Esophagus squamous epithelium (tissue), 4 donors: ENCODE measurements at regions not wholly inside any gene's neighbourhood (a gene's known extent, or its start where the extent isn't known, plus 50 kb on each side); places are given as distances from the start of the nearest gene placed in this dataset.

Experiments used
- POLR2A ChIP-seq, 4 donors: fragments of 450-650 bp; IDR thresholded peaks; one replicate each; pipeline ENCODE4 v1.6.1; 2017; ENCODE audit warnings: antibody characterized with exemption in 4 of 4, mild to moderate bottlenecking in 4 of 4, moderate library complexity in 3 of 4
- TF ChIP-seq, protein P1 (sequence below), 6 experiments: fragments of 450-650 bp in 4 of 6; fragments of 200-600 bp in 2 of 6; sonication (generic) in 2 of 6; IDR thresholded peaks; one replicate each; pipeline ENCODE4 v1.5.1; 2016 to 2019; ENCODE audit warnings: antibody characterized with exemption in 6 of 6, mild to moderate bottlenecking in 4 of 6, moderate library complexity in 4 of 6

DNA sequence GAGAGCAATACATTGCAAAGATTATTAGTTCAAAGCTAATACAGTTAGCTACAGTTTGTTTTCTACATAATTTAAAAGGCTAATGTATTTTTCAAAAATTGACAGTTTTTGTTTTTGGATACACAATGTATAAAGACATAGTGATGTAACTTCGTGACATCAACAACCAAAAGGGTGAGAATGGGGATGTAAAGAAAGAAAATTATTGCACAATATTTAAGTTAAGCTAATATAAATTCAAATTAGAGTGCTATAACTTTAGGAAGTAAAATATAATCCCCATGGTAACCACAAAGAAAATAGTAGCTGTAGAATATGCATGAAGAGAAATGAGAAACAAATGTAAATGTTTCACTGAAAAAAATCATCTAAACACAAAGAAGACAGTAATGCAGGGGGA is 334.4 kb upstream of the DEPDC1 start:
- TF ChIP-seq, protein P1, sequence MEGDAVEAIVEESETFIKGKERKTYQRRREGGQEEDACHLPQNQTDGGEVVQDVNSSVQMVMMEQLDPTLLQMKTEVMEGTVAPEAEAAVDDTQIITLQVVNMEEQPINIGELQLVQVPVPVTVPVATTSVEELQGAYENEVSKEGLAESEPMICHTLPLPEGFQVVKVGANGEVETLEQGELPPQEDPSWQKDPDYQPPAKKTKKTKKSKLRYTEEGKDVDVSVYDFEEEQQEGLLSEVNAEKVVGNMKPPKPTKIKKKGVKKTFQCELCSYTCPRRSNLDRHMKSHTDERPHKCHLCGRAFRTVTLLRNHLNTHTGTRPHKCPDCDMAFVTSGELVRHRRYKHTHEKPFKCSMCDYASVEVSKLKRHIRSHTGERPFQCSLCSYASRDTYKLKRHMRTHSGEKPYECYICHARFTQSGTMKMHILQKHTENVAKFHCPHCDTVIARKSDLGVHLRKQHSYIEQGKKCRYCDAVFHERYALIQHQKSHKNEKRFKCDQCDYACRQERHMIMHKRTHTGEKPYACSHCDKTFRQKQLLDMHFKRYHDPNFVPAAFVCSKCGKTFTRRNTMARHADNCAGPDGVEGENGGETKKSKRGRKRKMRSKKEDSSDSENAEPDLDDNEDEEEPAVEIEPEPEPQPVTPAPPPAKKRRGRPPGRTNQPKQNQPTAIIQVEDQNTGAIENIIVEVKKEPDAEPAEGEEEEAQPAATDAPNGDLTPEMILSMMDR (IDR thresholded peaks at IDR 0.05): no peak
- TF ChIP-seq POLR2A (IDR thresholded peaks at IDR 0.05): no peak
